ENCODE measurements at regions not wholly inside any gene's neighbourhood (a gene's known extent, or its start where the extent isn't known, plus 50 kb on each side); places are given as distances from the start of the nearest gene placed in this dataset.

DNA sequence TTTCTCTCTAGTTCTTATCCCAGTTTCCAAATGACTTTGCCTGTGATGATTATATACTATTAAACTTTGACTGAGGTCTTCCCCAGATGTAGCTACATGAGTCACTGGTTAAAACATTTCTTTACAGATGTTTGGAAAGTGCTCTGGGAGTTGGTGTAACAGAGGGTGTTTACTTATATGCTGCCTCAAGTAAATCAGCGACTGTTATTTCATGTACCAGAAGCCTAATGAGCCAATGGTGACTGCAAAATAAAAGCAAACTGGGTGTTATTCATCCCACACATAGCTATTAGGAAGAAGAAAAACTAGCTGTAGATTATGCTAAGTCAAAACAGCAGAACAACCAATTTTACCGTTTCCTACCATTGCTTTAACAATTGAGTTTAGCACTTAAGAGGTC is 929.7 kb upstream of the SEMA6A start:
- DNase-seq: peak; percentile 57

DNA sequence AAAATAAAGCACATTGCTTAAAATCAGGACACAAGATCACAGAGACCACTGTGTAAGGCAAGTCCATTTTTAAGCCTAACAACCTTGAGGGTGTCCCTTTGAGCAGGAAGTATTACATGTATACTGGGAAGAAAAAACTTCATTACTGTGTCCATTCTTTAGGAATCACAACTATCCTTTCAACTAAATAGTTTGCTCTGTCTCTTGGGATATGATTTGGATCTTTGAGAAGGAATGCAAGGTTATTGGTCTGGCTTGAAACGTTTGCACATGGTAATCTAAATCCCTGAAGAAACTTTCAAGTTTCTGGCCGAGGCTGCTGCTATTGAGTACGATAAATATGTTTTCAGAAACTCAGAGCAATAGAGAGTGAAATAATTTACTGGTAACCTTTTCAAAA is 923.0 kb upstream of the SEMA6A start:
- DNase-seq: peak; percentile 69

DNA sequence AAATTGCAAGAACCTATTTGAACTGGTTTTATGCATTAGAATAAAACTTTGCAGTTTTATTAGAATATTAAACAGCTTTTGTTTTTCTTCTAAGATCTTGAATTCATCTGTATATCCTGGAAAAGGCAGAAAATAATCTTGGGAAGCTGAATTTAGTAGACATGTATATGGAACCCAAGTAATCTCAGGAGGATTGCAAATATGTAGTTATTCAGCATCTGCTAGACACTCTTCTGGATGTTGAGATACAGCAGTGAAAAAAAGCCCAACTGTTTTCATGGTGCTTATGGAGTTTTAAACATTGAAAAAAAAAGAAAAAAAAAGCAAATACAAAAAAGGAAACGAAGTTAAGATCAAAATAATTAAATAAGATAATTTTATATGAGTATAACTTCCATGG is 922.2 kb upstream of the SEMA6A start:
- peak; percentile 43 for DNase-seq

DNA sequence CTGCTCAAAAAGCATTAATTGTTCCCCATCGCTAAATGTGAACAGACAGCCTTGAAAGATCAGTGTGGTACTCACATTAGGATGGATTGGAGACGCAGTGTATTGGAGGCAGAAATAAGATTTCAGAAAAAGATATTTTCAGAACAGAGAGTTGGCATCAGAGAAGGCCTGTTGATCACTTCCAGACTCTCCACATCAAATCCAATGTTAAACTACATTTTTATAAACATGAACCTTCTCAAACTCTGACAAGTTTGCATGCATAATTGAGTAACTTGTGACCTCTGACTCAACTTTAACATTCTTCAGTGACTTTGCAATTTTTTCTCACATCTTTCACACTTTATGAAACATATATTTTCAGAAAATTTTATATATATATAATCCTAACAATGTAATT is 919.6 kb upstream of the SEMA6A start:
- DNase-seq: no peak

DNA sequence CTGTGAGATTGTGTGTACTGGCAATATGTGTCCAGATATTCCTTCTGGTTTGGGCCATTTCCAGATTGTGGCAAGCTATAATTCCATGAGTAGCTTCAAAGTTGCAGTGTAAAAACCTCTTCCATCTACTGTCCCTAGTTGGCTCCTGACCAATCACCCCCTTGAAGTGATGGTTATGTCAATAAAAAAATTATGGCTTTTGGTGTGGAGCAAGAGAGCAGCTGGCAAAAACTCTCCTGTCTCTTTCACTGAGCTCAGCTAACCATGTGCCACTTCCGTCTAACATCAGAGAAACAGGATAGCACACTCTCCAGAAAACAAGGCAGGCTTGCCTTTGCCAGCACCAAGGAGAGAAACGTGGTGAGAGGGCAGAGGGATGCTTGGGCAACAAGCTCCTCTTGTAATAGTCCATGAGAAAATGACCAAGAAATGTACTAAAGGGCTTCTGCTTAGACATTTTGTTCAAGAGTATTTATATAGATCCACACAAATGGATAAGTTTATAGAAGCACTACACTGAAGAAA is 914.4 kb upstream of the SEMA6A start:
- no peak for DNase-seq

DNA sequence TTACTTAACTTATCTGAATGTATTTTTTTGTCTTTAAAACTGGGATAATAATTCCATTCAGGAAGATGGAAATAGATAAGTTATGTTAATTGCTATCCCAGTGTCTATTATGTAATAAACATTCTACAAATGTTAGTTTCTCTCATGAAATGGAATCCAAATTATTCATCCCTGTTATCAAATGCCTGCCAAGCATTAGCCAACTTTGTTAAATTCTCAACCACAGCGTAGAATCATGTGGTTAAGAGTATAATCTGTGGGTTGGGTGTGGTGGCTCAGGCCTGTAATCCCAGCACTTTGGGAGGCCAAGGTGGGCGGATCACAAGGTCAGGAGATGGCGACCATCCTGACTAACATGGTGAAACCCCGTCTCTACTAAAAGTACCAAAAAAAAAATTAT is 912.9 kb upstream of the SEMA6A start:
- DNase-seq: no peak

DNA sequence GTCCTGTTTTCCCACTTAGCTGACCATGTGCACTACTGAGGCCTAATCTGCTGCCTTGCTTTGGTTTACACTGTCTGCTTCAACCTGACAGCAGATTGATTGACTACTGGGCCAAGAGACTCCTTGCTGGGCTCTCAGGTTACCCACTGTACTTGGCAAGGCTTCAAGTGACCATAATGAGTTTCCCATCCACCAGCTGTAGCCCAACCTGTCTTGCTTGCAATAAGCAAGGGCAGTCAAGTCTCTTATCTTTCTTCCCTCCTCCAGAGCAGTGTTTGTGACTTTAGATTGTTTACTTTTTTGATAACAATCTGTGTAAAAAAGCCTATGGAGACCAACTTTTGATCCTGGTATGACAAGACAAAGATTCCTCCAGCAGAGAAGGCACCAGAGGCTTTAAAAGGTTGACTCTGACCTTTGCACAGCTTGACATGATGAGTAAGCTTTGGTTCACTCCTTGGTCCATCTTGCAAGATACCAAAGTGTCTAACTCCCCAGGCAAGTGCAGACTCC is 912.3 kb upstream of the SEMA6A start:
- no peak for DNase-seq

DNA sequence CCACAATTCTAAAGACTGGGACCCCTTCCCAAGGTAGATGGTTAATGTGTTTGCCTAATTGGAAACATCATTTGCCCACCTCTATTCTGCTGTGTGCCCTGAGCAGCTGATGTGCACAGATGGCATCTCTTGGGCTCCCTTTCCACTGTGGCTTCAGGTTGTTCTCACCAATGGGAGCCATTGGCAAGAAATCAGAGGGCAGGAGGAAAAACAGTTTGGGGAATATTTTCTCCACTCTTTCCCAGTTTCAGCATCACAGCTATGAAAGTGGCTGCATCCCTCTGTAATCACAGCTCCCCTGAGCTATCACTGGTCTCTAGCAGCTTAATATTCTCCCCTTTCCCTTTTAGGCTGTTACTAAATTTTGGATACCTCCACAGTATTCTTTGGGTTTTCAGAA is 911.6 kb upstream of the SEMA6A start:
- no peak for DNase-seq

DNA sequence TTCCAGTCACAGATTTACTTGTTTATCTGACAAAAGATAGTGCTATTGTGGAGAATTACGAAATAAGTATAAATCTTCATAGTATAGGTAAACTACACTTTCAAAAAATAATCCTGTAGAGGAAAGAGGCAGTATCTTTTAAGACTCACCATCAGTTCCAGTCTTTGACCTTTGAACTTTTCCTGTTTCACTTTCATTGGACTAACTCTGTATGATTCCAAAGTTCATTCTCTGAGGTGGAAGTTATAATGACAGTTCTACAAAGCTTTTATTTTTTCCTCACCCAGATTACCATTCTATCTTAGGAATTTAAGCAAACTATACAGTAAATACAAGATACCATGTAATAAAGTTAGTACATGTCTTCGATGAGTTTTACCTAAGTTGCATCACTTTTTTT is 901.3 kb upstream of the SEMA6A start:
- DNase-seq: no peak

DNA sequence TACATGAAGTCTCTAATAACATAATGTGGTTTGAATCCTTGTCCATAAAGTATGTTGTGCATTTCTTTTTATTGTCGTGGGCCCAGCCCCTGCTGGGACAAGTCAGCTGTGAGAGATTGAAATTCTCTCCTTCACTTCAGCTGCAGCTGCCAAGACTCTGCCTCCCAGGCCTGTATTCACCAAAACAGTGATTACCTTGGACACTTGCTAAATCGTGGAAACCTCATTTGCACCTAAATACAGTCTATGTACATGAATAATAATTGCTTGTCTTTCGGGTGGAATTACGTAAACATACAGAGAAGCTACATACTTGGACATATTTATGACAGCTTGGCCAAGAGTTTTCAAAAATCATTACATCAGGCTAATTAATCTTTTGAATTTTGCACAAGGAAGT is 898.5 kb upstream of the SEMA6A start:
- DNase-seq: no peak

DNA sequence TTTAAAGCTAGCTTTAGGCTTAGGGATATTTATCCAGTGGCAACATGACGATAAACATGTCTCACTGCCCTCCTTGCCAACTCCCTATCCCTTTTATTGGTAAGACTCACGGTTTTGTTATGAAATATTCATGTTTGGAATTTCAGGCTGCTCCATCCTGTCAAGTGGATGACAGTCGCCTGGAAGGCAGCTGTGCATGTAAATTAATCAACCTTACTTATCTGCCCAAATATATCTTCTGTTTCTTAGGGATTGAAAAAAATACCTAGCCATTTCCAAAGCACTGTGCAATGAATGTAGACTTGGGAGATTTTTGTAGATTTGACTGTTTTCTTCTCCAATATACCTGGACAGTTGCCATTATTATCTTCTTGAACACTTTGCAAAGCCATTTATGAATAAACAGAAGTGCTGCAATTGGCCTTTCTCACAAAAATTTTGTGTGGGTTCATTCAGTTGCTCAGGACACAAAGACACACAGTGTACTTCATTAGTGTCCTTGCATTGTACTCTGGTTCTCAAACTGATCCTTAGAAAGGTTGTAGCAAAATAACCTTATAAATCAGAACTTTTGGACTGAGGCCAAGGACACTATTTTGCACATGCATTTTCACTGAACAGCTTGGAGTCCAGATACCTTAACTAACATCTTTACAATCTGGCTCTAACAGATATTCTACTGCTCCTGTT is 889.4 kb upstream of the SEMA6A start:
- no peak for DNase-seq

DNA sequence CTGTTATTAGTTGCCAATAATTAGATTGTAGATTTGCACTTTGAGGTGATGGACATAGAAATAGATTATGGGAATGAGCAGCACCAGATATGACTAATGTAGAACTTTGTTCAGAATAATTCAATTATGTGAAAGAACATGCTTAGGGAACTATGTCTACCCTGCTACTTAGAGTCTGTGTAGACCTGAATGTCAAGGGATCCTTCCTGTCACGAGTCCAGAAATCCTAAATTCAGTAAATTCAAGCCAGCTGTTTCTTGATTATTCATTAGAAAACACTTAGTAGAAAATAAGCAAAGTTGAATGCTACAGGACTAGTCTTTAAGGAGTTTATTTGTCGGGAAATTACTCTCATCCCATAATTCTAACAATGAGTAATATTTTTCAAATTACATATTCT is 887.3 kb upstream of the SEMA6A start:
- DNase-seq: no peak

DNA sequence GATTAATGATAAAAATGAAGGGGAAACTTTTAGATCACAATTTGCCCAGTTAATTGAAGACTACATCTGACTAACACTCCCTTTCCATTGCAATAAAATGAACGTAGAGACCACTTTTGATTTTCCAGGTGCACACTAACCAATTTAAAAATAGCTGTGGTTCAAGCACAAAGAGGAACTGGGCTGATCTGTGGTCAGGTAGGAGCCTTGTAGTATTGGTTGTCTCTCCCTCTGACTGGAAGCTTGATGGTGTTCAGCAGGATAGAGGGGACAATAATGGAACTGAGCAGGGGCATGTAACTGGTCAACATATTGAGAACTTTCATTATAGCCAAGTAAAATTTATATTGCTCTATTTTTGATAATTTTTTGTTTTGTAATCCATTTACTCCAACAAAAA is 886.8 kb upstream of the SEMA6A start:
- no peak for DNase-seq

DNA sequence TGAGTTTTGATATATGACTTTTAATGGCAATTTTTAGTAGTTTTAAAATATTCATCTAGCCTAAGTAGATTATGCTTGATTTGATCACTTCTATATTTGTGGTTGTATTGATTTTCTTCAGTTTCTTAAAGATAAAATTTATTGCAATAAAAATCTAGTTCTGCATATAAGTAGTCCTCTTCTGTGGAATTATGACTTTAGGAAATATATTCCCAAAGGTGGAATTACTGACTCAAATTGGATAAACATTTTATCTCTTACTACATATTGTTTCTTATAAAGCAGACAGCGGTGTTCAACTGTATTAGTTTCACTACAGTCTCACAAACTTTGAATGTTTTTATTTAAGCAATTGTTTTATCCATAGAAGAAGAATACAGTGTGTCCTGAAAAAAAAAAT is 883.0 kb upstream of the SEMA6A start:
- no peak for DNase-seq

DNA sequence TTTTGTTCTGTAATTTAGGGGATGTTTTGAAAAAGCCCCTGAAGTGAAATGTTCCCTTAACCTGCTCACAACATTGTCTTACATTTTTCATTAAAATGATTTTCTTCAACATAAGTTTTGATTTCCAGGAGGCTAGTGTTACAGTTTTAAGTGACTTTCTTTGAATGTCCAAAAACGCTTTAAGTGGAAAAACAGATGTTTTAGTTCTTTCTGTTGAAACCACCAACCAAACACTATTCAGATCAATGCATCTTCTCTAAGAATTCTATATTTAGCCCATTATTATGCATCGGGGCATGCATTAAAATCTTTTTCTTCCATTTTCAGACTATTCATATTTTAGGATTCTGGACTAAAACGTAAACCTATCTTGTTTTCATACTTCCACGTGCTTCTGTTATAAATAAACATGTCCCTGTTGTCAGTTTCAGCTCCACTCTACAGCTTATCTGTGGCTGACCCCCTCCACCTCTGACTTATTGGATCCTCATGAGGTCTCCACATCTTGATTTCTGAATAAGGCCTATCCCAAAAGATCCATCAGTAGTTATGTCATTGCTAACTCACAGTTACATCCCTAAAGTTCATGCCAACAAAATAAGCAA is 882.3 kb upstream of the SEMA6A start:
- peak; percentile 44 for DNase-seq

DNA sequence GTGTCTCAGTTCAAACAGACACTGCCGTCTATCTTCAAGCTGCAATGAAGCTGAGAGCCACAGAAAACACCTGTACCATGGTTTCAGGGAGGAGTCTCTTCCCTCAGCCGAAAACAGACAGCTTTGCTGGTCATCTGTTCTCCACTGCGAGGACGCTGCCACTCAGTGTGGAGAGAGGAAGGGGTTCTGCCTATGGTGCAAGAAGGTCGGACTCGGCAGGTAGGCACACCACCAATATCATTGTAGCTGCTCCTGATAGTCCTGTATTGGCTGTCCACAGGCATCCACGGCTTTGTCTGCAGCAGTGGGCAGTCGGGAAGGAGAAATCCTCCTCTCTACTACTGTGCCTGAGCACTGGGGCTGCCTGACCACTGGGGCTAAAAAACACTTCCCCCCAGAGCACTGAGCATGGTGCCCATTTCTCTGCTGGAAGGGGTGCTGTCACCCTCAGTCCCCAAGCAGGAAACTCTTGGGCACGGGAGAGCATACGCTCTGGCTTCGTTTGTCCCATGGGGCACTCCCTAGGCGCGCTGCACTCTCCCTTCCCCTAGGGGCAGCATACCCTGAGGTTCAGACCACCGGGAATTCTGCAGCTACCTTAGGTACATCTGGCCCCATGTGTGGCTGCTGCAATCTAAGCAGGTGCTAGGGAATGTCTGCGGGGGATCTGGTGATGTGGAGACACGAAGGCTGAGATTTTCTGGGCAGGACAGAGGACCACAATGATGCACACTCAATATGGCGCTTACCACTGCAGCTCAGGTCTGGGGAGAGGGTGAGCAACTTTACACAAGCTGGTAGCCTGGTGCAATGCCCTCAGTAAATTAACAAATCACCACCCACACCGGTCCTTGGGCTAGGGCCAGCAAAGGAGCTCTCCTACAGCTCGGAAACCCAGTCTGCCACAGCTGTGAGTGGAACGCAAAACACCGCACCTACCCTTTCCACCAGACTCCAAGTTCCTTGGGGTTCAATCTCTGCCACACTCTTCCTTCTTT is 880.9 kb upstream of the SEMA6A start:
- no peak for DNase-seq

DNA sequence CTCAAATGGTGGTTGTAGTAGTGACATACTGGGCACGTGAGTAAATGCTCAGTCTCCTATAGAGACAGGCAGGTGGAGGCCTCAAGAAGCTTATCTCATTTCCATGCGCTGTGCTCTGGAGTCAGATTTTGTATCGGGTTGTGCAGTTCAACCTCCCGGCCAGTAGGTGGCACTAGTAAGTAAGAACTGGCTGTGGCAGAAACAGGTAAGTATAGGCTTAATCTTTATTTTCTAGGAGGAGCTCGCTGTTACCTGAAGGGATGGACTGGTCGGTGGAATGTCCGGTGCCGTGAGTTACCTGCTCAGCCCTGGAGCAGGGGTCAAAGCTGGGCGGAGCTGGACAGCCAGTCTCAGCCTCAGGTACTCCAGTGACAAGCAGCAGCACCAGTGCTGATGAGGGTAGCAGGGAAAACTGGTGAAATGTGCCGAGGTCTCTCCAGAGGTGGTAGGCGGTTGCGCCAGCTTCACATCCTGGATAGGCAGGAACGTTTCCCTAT is 880.1 kb upstream of the SEMA6A start:
- no peak for DNase-seq

DNA sequence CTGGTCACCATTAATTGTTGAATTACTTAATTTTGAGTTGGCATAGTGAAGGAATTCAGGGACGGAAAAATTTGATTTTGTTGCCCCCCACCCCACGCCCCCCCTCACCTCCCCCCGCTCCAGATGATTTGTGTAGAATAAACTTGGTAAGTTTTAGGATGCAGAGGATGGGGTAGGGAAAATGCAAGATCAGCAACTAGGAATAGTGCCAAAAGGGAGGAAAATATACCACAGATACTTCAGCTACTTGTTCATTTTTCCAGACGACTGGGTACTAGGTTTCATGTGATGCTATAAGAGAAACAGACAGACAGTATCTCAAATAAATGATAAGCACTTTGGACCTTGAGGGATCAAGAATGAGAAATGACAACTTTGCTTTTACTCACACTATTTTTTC is 862.2 kb upstream of the SEMA6A start:
- DNase-seq: no peak

DNA sequence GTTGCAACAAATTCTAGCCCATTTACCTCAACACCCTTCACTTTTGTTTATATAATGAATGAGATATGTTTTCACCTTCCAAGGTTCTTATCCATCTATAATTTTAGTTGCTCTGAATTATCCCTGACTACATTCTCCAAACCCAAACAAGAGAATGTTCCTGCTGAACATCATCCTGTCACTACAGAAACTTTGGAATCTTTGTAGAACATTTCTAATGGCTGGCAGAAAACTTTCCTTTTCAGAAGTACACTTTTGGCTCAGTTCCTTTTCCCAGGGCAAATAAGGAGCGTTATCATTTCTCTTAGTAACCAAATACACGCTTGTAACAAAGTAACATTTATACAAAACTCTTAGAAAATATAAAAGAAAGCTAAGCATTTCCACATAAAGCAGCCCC is 860.6 kb upstream of the SEMA6A start:
- no peak for DNase-seq

DNA sequence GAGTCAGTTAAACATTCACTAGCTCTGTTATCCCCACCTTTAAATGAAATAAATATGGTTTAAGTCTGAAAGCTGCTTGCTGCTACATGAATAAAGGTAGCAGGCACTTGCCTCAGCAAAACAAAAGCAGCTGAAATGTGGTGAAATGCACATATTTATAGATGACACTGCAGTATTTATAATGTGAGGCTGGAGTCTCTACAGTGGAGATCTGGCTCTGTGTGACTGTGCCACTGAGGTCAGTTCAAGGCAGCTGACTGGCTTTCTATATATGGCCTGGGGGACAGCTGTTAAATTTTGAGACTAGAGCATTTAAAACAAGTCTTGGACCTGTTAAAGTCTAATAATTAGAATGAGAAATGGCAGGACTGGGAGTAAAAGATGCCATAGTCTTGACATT is 859.6 kb upstream of the SEMA6A start:
- DNase-seq: no peak

DNA sequence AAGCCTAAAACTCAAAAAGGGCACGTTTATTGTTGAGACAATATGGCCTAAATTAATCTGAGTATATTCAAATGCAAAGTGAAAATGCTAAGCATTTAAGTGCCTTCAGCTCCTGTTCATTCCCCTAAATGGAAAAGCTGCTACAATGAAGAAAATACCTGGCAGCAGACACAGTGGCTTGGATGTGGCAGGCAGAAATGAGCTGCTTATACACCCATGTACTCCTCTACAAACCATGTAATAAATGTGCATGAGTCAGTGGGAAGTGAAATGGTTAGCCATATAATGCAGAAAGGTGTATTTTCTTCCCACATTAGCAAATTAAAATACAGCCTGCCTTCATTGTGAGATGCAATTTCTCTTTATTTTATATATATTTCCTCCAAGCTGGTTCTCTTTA is 859.2 kb upstream of the SEMA6A start:
- no peak for DNase-seq

DNA sequence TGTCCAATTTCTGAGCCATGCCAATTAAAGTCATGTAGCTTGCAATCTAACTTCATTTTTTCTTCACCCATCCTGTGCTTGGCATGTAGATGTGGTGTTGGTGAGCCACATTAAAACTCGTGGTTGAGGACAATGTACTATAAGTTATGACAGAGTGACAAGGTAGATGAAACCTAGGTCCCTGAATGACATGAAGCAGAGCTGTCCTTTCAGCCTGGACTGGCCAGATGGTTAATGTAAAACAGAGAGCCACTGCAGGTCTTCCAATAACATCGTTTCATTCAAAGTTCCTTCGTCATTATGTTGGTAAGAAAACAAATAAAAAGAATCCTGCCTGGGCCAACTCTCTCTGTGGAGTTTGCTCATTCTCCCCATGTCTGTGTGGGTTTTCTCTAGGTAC is 856.5 kb upstream of the SEMA6A start:
- DNase-seq: no peak

All from muscle of arm (tissue), 1 donor.